GM23338 (cell line): ENCODE measurements at regions not wholly inside any gene's neighbourhood (a gene's known extent, or its start where the extent isn't known, plus 50 kb on each side); places are given as distances from the start of the nearest gene placed in this dataset.

Source experiments
- ATAC-seq: fragments of 200-7000 bp; cut with Tn5 transposase; 3 replicates; pipeline ENCODE4 v1.9.1; 2020
- DNase-seq: peaks from one replicate; pipeline ENCODE4 v3.0.0-alpha.2; 2015; ENCODE audit warnings: low spot score
- H2AFZ ChIP-seq: fragments of 200-600 bp; sonication (generic); 2 replicates; pipeline ENCODE4 v1.8.0; 2016; ENCODE audit warnings: antibody characterized with exemption, mild to moderate bottlenecking, moderate library complexity
- H3F3A ChIP-seq: fragments of 200-600 bp; sonication (generic); replicated peaks from 2 replicates; pipeline ENCODE4 v1.8.0; 2017; ENCODE audit warnings: antibody characterized with exemption, mixed run types, low read depth
- H3K27ac ChIP-seq: fragments of 200-600 bp; sonication (generic); 2 replicates; pipeline ENCODE4 v1.6.1; 2016; ENCODE audit warnings: low read depth
- H3K27me3 ChIP-seq: fragments of 200-600 bp; sonication (generic); 2 replicates; pipeline ENCODE4 v1.8.0; 2016; ENCODE audit warnings: mild to moderate bottlenecking, mixed run types, moderate library complexity; ENCODE audit not compliant: insufficient read depth
- H3K36me3 ChIP-seq: fragments of 200-600 bp; sonication (generic); 2 replicates; pipeline ENCODE4 v1.8.0; 2016; ENCODE audit warnings: mild to moderate bottlenecking; ENCODE audit not compliant: insufficient read depth
- H3K4me1 ChIP-seq: fragments of 200-600 bp; sonication (generic); 2 replicates; pipeline ENCODE4 v1.8.0; 2016; ENCODE audit warnings: mild to moderate bottlenecking, moderate library complexity; ENCODE audit not compliant: insufficient read depth
- H3K4me2 ChIP-seq: fragments of 200-600 bp; sonication (generic); 2 replicates; pipeline ENCODE4 v1.7.1; 2017; ENCODE audit warnings: mixed run types
- H3K4me3 ChIP-seq: fragments of 200-600 bp; sonication (generic); 2 replicates; pipeline ENCODE4 v1.6.1; 2016; ENCODE audit warnings: mixed run types
- H3K79me2 ChIP-seq: fragments of 200-600 bp; sonication (generic); replicated peaks from 2 replicates; pipeline ENCODE4 v1.8.0; 2017; ENCODE audit warnings: mild to moderate bottlenecking; ENCODE audit not compliant: insufficient read depth
- H3K9me2 ChIP-seq: fragments of 200-600 bp; sonication (generic); 2 replicates; pipeline ENCODE4 v1.8.0; 2017; ENCODE audit not compliant: insufficient read depth
- H4K20me1 ChIP-seq: fragments of 200-600 bp; sonication (generic); replicated peaks from 2 replicates; pipeline ENCODE4 v1.8.0; 2017; ENCODE audit warnings: mild to moderate bottlenecking; ENCODE audit not compliant: insufficient read depth
- H3K27ac Mint-ChIP-seq: 2 replicates; pipeline ENCODE4 v1.8.0; 2020; ENCODE audit warnings: inconsistent platforms, mild to moderate bottlenecking, moderate library complexity, mixed read lengths
- H3K27me3 Mint-ChIP-seq: 3 replicates; pipeline ENCODE4 v1.8.0; 2022; ENCODE audit warnings: low read depth, mild to moderate bottlenecking, moderate library complexity, mixed read lengths, inconsistent platforms; ENCODE audit not compliant: insufficient read depth, poor library complexity
- H3K36me3 Mint-ChIP-seq: 3 replicates; pipeline ENCODE4 v1.8.0; 2021; ENCODE audit warnings: low read depth, mild to moderate bottlenecking, inconsistent platforms, moderate library complexity, mixed read lengths
- H3K4me1 Mint-ChIP-seq: 3 replicates; pipeline ENCODE4 v1.8.0; 2020; ENCODE audit warnings: mild to moderate bottlenecking, inconsistent platforms, mixed read lengths
- H3K4me3 Mint-ChIP-seq: 3 replicates; pipeline ENCODE4 v1.8.0; 2021; ENCODE audit warnings: moderate library complexity, mild to moderate bottlenecking, inconsistent platforms, mixed read lengths
- H3K9me3 Mint-ChIP-seq: 3 replicates; pipeline ENCODE4 v1.8.0; 2020; ENCODE audit warnings: moderate library complexity, mild to moderate bottlenecking, inconsistent platforms, mixed read lengths
- CREB1 ChIP-seq: fragments of 250-450 bp; sonication (Bioruptor Pico); IDR thresholded peaks from 2 replicates; pipeline ENCODE4 v1.5.0; 2020; ENCODE audit warnings: low read depth, mild to moderate bottlenecking, moderate library complexity
- EZH2 ChIP-seq: fragments of 200-600 bp; sonication (generic); IDR thresholded peaks from one replicate; pipeline ENCODE4 v1.8.0; 2017; ENCODE audit warnings: antibody characterized with exemption, mild to moderate bottlenecking, low read depth; ENCODE audit not compliant: unreplicated experiment
- EZH2phosphoT487 ChIP-seq: fragments of 200-600 bp; sonication (generic); IDR thresholded peaks from one replicate; pipeline ENCODE4 v1.8.1; 2018; ENCODE audit warnings: antibody characterized with exemption; ENCODE audit not compliant: unreplicated experiment
- JUNB ChIP-seq: IDR thresholded peaks from one replicate; pipeline ENCODE4 v1.6.1; 2016; ENCODE audit warnings: antibody characterized with exemption; ENCODE audit not compliant: unreplicated experiment
- NANOG ChIP-seq: IDR thresholded peaks from 2 replicates; pipeline ENCODE4 v1.6.1; 2016; ENCODE audit warnings: antibody characterized with exemption, borderline replicate concordance
- POLR2AphosphoS5 ChIP-seq: IDR thresholded peaks from 2 replicates; pipeline ENCODE4 v1.6.1; 2016; ENCODE audit warnings: antibody characterized with exemption, low read depth
- REST ChIP-seq: IDR thresholded peaks from one replicate; pipeline ENCODE4 v1.6.1; 2018; ENCODE audit warnings: antibody characterized with exemption; ENCODE audit not compliant: unreplicated experiment
- STAT1 ChIP-seq: IDR thresholded peaks from one replicate; pipeline ENCODE4 v1.6.1; 2016; ENCODE audit warnings: antibody characterized with exemption; ENCODE audit not compliant: unreplicated experiment
- ZNF114 ChIP-seq: fragments of 250-450 bp; sonication (Bioruptor Pico); IDR thresholded peaks from 2 replicates; pipeline ENCODE4 v1.5.0; 2020; ENCODE audit warnings: mild to moderate bottlenecking, moderate library complexity
- ZNF331 ChIP-seq: fragments of 250-450 bp; sonication (Bioruptor Pico); IDR thresholded peaks from 2 replicates; pipeline ENCODE4 v1.5.0; 2020; ENCODE audit warnings: low read depth, mild to moderate bottlenecking, moderate library complexity
- TF ChIP-seq, protein P1 (sequence below): fragments of 250-450 bp; sonication (Bioruptor Pico); IDR thresholded peaks from 2 replicates; pipeline ENCODE4 v1.5.0; 2020; ENCODE audit warnings: mild to moderate bottlenecking, moderate library complexity
- TF ChIP-seq, protein P2 (sequence below), 2 experiments: fragments of 200-600 bp in 1 of 2; sonication (generic) in 1 of 2; conservative IDR thresholded peaks; 2 replicates each; pipeline versions ENCODE4 v1.5.1 to v1.6.1; 2016 to 2017; ENCODE audit warnings: antibody characterized with exemption in 2 of 2, low read depth in 2 of 2, mild to moderate bottlenecking in 2 of 2, moderate library complexity in 1 of 2
- TF ChIP-seq, protein P3 (sequence below): IDR thresholded peaks from 2 replicates; pipeline ENCODE4 v1.6.1; 2016; ENCODE audit warnings: antibody characterized with exemption

DNA sequence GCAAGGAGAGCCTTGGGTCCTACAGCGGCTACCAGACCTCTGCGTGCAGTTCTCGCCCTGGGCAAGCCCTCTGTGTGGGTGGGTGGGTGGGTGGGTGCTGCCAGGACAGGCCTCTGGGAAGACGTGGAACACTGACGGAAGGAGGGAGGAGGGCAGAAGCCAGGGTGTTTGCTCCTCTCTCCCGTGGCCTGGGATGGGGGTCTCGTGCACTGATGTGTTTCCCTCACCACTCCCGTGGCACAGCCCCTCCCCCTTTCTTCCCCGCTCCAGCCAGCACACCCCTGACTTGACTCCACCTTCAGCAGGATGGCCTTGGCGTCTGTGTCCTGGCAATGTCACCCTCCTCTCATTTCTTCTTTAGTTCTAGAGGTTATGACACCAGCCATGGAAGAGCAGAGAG, 130.0 kb downstream of the CDH26 start:
- Histone ChIP-seq H3K27me3 (no peaks in the 10 kb centered on the region), H3K4me2 (no peak overlapping the region), H3K9me2 (no peaks in the 10 kb centered on the region), H3K4me3 (no peak overlapping the region), H3K27ac (no peak overlapping the region), H4K20me1 (no peaks in the 10 kb centered on the region), H3F3A (no peaks in the 10 kb centered on the region), H3K4me1 (no peaks in the 10 kb centered on the region), H2AFZ (no peak overlapping the region), H3K79me2 (no peaks in the 10 kb centered on the region), H3K36me3 (no peaks in the 10 kb centered on the region; the same call in 1 of the 2 replicates)
- Mint-ChIP-seq H3K27ac (no peak overlapping the region), H3K9me3 (peaks cover 21% of the 10 kb centered on the region), H3K4me1 (no peaks in the 10 kb centered on the region), H3K36me3 (peaks cover 4% of the 10 kb centered on the region; the same call in 2 of the 3 replicates), H3K27me3 (peaks cover 15% of the 10 kb centered on the region), H3K4me3 (no peak overlapping the region)
- DNase-seq (no peak), ATAC-seq (no peak)
- TF ChIP-seq JUNB (no peak), ZNF114 (CRISPR knock-in tag) (no peak), NANOG (no peak), POLR2AphosphoS5 (no peak), EZH2 (no peak), CREB1 (CRISPR knock-in tag) (no peak), ZNF331 (CRISPR knock-in tag) (no peak), EZH2phosphoT487 (no peak), STAT1 (no peak), REST (no peak)
- TF ChIP-seq, protein P1, sequence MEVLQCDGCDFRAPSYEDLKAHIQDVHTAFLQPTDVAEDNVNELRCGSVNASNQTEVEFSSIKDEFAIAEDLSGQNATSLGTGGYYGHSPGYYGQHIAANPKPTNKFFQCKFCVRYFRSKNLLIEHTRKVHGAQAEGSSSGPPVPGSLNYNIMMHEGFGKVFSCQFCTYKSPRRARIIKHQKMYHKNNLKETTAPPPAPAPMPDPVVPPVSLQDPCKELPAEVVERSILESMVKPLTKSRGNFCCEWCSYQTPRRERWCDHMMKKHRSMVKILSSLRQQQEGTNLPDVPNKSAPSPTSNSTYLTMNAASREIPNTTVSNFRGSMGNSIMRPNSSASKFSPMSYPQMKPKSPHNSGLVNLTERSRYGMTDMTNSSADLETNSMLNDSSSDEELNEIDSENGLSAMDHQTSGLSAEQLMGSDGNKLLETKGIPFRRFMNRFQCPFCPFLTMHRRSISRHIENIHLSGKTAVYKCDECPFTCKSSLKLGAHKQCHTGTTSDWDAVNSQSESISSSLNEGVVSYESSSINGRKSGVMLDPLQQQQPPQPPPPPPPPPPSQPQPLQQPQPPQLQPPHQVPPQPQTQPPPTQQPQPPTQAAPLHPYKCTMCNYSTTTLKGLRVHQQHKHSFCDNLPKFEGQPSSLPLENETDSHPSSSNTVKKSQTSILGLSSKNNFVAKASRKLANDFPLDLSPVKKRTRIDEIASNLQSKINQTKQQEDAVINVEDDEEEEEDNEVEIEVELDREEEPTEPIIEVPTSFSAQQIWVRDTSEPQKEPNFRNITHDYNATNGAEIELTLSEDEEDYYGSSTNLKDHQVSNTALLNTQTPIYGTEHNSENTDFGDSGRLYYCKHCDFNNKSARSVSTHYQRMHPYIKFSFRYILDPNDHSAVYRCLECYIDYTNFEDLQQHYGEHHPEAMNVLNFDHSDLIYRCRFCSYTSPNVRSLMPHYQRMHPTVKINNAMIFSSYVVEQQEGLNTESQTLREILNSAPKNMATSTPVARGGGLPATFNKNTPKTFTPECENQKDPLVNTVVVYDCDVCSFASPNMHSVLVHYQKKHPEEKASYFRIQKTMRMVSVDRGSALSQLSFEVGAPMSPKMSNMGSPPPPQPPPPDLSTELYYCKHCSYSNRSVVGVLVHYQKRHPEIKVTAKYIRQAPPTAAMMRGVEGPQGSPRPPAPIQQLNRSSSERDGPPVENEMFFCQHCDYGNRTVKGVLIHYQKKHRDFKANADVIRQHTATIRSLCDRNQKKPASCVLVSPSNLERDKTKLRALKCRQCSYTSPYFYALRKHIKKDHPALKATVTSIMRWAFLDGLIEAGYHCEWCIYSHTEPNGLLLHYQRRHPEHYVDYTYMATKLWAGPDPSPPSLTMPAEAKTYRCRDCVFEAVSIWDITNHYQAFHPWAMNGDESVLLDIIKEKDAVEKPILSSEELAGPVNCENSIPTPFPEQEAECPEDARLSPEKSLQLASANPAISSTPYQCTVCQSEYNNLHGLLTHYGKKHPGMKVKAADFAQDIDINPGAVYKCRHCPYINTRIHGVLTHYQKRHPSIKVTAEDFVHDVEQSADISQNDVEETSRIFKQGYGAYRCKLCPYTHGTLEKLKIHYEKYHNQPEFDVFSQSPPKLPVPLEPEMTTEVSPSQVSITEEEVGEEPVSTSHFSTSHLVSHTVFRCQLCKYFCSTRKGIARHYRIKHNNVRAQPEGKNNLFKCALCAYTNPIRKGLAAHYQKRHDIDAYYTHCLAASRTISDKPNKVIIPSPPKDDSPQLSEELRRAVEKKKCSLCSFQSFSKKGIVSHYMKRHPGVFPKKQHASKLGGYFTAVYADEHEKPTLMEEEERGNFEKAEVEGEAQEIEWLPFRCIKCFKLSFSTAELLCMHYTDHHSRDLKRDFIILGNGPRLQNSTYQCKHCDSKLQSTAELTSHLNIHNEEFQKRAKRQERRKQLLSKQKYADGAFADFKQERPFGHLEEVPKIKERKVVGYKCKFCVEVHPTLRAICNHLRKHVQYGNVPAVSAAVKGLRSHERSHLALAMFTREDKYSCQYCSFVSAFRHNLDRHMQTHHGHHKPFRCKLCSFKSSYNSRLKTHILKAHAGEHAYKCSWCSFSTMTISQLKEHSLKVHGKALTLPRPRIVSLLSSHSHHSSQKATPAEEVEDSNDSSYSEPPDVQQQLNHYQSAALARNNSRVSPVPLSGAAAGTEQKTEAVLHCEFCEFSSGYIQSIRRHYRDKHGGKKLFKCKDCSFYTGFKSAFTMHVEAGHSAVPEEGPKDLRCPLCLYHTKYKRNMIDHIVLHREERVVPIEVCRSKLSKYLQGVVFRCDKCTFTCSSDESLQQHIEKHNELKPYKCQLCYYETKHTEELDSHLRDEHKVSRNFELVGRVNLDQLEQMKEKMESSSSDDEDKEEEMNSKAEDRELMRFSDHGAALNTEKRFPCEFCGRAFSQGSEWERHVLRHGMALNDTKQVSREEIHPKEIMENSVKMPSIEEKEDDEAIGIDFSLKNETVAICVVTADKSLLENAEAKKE (CRISPR knock-in tag), result no peak
- TF ChIP-seq, protein P2, sequence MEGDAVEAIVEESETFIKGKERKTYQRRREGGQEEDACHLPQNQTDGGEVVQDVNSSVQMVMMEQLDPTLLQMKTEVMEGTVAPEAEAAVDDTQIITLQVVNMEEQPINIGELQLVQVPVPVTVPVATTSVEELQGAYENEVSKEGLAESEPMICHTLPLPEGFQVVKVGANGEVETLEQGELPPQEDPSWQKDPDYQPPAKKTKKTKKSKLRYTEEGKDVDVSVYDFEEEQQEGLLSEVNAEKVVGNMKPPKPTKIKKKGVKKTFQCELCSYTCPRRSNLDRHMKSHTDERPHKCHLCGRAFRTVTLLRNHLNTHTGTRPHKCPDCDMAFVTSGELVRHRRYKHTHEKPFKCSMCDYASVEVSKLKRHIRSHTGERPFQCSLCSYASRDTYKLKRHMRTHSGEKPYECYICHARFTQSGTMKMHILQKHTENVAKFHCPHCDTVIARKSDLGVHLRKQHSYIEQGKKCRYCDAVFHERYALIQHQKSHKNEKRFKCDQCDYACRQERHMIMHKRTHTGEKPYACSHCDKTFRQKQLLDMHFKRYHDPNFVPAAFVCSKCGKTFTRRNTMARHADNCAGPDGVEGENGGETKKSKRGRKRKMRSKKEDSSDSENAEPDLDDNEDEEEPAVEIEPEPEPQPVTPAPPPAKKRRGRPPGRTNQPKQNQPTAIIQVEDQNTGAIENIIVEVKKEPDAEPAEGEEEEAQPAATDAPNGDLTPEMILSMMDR (conservative IDR thresholded peaks at IDR 0.05; ENCODE audit: low read depth in 2 of 2), result no peak
- TF ChIP-seq, protein P3, sequence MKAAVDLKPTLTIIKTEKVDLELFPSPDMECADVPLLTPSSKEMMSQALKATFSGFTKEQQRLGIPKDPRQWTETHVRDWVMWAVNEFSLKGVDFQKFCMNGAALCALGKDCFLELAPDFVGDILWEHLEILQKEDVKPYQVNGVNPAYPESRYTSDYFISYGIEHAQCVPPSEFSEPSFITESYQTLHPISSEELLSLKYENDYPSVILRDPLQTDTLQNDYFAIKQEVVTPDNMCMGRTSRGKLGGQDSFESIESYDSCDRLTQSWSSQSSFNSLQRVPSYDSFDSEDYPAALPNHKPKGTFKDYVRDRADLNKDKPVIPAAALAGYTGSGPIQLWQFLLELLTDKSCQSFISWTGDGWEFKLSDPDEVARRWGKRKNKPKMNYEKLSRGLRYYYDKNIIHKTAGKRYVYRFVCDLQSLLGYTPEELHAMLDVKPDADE, result no peak
